MM.1S (cell line): ENCODE measurements at regions not wholly inside any gene's neighbourhood (a gene's known extent, or its start where the extent isn't known, plus 50 kb on each side); places are given as distances from the start of the nearest gene placed in this dataset.

Experiments
- CTCF ChIP-seq: fragments of 300-600 bp; sonication (generic); IDR thresholded peaks from 2 replicates; pipeline ENCODE4 v1.5.1; 2016; ENCODE audit warnings: antibody characterized with exemption, low read length, mixed read lengths
- EZH2phosphoT487 ChIP-seq: fragments of 300-600 bp; sonication (generic); IDR thresholded peaks from 2 replicates; pipeline ENCODE4 v1.6.1; 2018; ENCODE audit warnings: antibody characterized with exemption, low read length

DNA sequence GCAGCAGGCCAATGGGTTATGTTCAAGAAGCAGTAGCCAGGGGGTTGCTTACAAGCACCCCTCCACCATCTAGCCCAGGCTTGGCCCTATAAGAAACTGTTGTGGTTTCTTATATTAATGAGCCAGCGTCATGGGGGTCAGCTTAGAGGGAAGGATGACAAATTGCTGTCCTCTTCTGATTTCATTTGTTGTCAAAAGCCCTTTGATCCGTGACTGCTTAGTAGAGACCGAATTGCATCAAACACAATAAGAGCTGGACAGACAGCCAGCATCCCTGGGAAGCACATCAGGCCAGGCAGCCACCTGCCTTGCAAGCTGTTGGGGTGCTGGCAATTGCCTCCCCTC, 206.6 kb upstream of the SETBP1 start:
- TF ChIP-seq CTCF, result no peak
- TF ChIP-seq EZH2phosphoT487, result no peak
